HEK293 (cell line): ENCODE measurements at regions not wholly inside any gene's neighbourhood (a gene's known extent, or its start where the extent isn't known, plus 50 kb on each side); places are given as distances from the start of the nearest gene placed in this dataset.

Experiments used
- CTCF ChIA-PET: fragments of 350-600 bp; formaldehyde crosslinking; extraction: SDS; loops from one replicate; lab custom pipeline; 2021; ENCODE audit warnings: antibody characterized with exemption; lab: Yijun Ruan, JAX
- POLR2A ChIA-PET: fragments of 300-600 bp; formaldehyde crosslinking; extraction: SDS; loops from one replicate; lab custom pipeline; 2020; ENCODE audit warnings: antibody characterized with exemption, inconsistent platforms; lab: Yijun Ruan, JAX
- H3K27ac ChIP-seq: fragments of 200-500 bp; sonication (Bioruptor generic); 2 replicates; pipeline ENCODE4 v1.5.1; 2014; ENCODE audit warnings: low read depth, low read length, control low read depth, inconsistent platforms; ENCODE audit errors: extremely low read depth
- H3K36me3 ChIP-seq, 2 experiments: fragments of 200-500 bp in 1 of 2; sonication (Bioruptor generic) in 1 of 2; 1 replicate in 1 of 2; 2 replicates in 1 of 2; pipeline ENCODE4 v1.5.1; 2014 to 2017; ENCODE audit warnings: inconsistent platforms in 2 of 2, low read length in 2 of 2; ENCODE audit not compliant: control insufficient read depth in 2 of 2, insufficient read depth in 1 of 2
- H3K4me1 ChIP-seq: fragments of 200-500 bp; sonication (Bioruptor generic); 2 replicates; pipeline ENCODE4 v1.5.1; 2014; ENCODE audit warnings: mild to moderate bottlenecking, low read length, inconsistent platforms; ENCODE audit not compliant: control insufficient read depth, insufficient read depth
- H3K4me3 ChIP-seq: 2 replicates; pipeline ENCODE4 v1.5.1; 2011; ENCODE audit warnings: low read depth, mild to moderate bottlenecking, control low read depth, low read length, moderate library complexity
- H3K9me3 ChIP-seq: fragments of 200-500 bp; sonication (Bioruptor generic); 2 replicates; pipeline ENCODE4 v1.5.1; 2014; ENCODE audit warnings: low read depth, low read length, inconsistent platforms; ENCODE audit not compliant: control insufficient read depth, insufficient read depth
- FEZF1 ChIP-seq: fragments of 450-650 bp; formaldehyde crosslinking; IDR thresholded peaks from 2 replicates; pipeline ENCODE4 v1.5.1; 2016; ENCODE audit warnings: missing biosample characterization, missing genetic modification characterization
- INSM2 ChIP-seq: fragments of 450-650 bp; formaldehyde crosslinking; IDR thresholded peaks from 2 replicates; pipeline ENCODE4 v1.5.1; 2016; ENCODE audit warnings: missing biosample characterization, missing genetic modification characterization
- KLF16 ChIP-seq: fragments of 450-650 bp; formaldehyde crosslinking; IDR thresholded peaks from 2 replicates; pipeline ENCODE4 v1.5.1; 2017; ENCODE audit warnings: missing biosample characterization, missing genetic modification characterization
- PRDM1 ChIP-seq: fragments of 450-650 bp; formaldehyde crosslinking; IDR thresholded peaks from 2 replicates; pipeline ENCODE4; 2016; ENCODE audit warnings: missing biosample characterization, missing genetic modification characterization
- SP2 ChIP-seq: fragments of 450-650 bp; formaldehyde crosslinking; IDR thresholded peaks from 2 replicates; pipeline ENCODE4 v1.5.1; 2016; ENCODE audit warnings: missing biosample characterization, missing genetic modification characterization
- TRIM28 ChIP-seq: IDR thresholded peaks from 2 replicates; pipeline ENCODE4 v1.6.1; 2011; ENCODE audit warnings: low read length, control low read depth, borderline replicate concordance
- WT1 ChIP-seq: fragments of 450-650 bp; formaldehyde crosslinking; IDR thresholded peaks from 2 replicates; pipeline ENCODE4 v1.5.1; 2016; ENCODE audit warnings: missing biosample characterization, missing genetic modification characterization
- ZBTB21 ChIP-seq: fragments of 450-650 bp; formaldehyde crosslinking; IDR thresholded peaks from 2 replicates; pipeline ENCODE4 v1.5.1; 2017; ENCODE audit warnings: missing biosample characterization, missing genetic modification characterization
- ZFP41 ChIP-seq: fragments of 450-650 bp; formaldehyde crosslinking; IDR thresholded peaks from 2 replicates; pipeline ENCODE4 v1.5.1; 2016; ENCODE audit warnings: missing biosample characterization, missing genetic modification characterization, borderline replicate concordance
- ZNF112 ChIP-seq: fragments of 450-650 bp; formaldehyde crosslinking; IDR thresholded peaks from 2 replicates; pipeline ENCODE4 v1.5.0; 2017; ENCODE audit warnings: missing biosample characterization, missing genetic modification characterization
- ZNF121 ChIP-seq: fragments of 450-650 bp; formaldehyde crosslinking; IDR thresholded peaks from 2 replicates; pipeline ENCODE4 v1.5.1; 2016; ENCODE audit warnings: missing biosample characterization, missing genetic modification characterization
- ZNF138 ChIP-seq: fragments of 450-650 bp; formaldehyde crosslinking; IDR thresholded peaks from 2 replicates; pipeline ENCODE4 v1.5.1; 2016; ENCODE audit warnings: missing biosample characterization, missing genetic modification characterization, borderline replicate concordance
- ZNF19 ChIP-seq: fragments of 450-650 bp; formaldehyde crosslinking; IDR thresholded peaks from 2 replicates; pipeline ENCODE4; 2016; ENCODE audit warnings: missing biosample characterization, missing genetic modification characterization, low read depth
- ZNF214 ChIP-seq: fragments of 450-650 bp; formaldehyde crosslinking; IDR thresholded peaks from 2 replicates; pipeline ENCODE4 v1.5.1; 2017; ENCODE audit warnings: missing biosample characterization, mild to moderate bottlenecking, missing genetic modification characterization, borderline replicate concordance
- ZNF221 ChIP-seq: fragments of 450-650 bp; formaldehyde crosslinking; IDR thresholded peaks from 2 replicates; pipeline ENCODE4 v1.5.1; 2017; ENCODE audit warnings: missing biosample characterization, missing genetic modification characterization, borderline replicate concordance
- ZNF266 ChIP-seq: fragments of 450-650 bp; formaldehyde crosslinking; IDR thresholded peaks from 2 replicates; pipeline ENCODE4 v1.5.1; 2016; ENCODE audit warnings: missing biosample characterization, missing genetic modification characterization, low read depth
- ZNF341 ChIP-seq: fragments of 450-650 bp; formaldehyde crosslinking; IDR thresholded peaks from 2 replicates; pipeline ENCODE4; 2016; ENCODE audit warnings: low read depth, missing biosample characterization, missing genetic modification characterization
- ZNF398 ChIP-seq: fragments of 450-650 bp; formaldehyde crosslinking; IDR thresholded peaks from 2 replicates; pipeline ENCODE4 v1.5.1; 2017; ENCODE audit warnings: missing biosample characterization, missing genetic modification characterization
- ZNF529 ChIP-seq: fragments of 450-650 bp; formaldehyde crosslinking; IDR thresholded peaks from 2 replicates; pipeline ENCODE4 v1.5.1; 2017; ENCODE audit warnings: missing genetic modification characterization, missing biosample characterization; ENCODE audit not compliant: insufficient replicate concordance
- ZNF555 ChIP-seq: fragments of 450-650 bp; formaldehyde crosslinking; conservative IDR thresholded peaks from 2 replicates; pipeline ENCODE4 v1.5.1; 2017; ENCODE audit warnings: missing biosample characterization, mild to moderate bottlenecking, missing genetic modification characterization, inconsistent platforms
- ZNF600 ChIP-seq: fragments of 450-650 bp; formaldehyde crosslinking; IDR thresholded peaks from 2 replicates; pipeline ENCODE4 v1.5.1; 2016; ENCODE audit warnings: missing biosample characterization, missing genetic modification characterization
- ZNF639 ChIP-seq: fragments of 450-650 bp; formaldehyde crosslinking; IDR thresholded peaks from 2 replicates; pipeline ENCODE4 v1.5.1; 2016; ENCODE audit warnings: missing biosample characterization, missing genetic modification characterization
- ZNF658 ChIP-seq: fragments of 450-650 bp; formaldehyde crosslinking; IDR thresholded peaks from 2 replicates; pipeline ENCODE4; 2016; ENCODE audit warnings: missing biosample characterization, missing genetic modification characterization
- ZNF664 ChIP-seq: fragments of 450-650 bp; formaldehyde crosslinking; IDR thresholded peaks from 2 replicates; pipeline ENCODE4 v1.5.1; 2016; ENCODE audit warnings: missing biosample characterization, missing genetic modification characterization
- ZNF785 ChIP-seq: fragments of 450-650 bp; formaldehyde crosslinking; IDR thresholded peaks from 2 replicates; pipeline ENCODE4 v1.5.1; 2016; ENCODE audit warnings: missing biosample characterization, missing genetic modification characterization
- ZNF792 ChIP-seq: fragments of 450-650 bp; formaldehyde crosslinking; IDR thresholded peaks from 2 replicates; pipeline ENCODE4 v1.5.1; 2016; ENCODE audit warnings: missing biosample characterization, missing genetic modification characterization
- ZNF837 ChIP-seq: fragments of 450-650 bp; formaldehyde crosslinking; IDR thresholded peaks from 2 replicates; pipeline ENCODE4 v1.5.1; 2016; ENCODE audit warnings: missing biosample characterization, missing genetic modification characterization
- ZSCAN4 ChIP-seq: fragments of 450-650 bp; formaldehyde crosslinking; IDR thresholded peaks from 2 replicates; pipeline ENCODE4 v1.5.1; 2017; ENCODE audit warnings: missing biosample characterization, missing genetic modification characterization
- TF ChIP-seq, protein P1 (sequence below): fragments of 450-650 bp; IDR thresholded peaks from 2 replicates; pipeline ENCODE4 v1.5.1; 2018; ENCODE audit warnings: missing biosample characterization, missing genetic modification characterization
- TF ChIP-seq, protein P2 (sequence below): fragments of 450-650 bp; formaldehyde crosslinking; IDR thresholded peaks from 2 replicates; pipeline ENCODE4; 2016; ENCODE audit warnings: missing biosample characterization, missing genetic modification characterization

GRCh38 chr6:164135511-164136132 is 721.1 kb downstream of the QKI start:
- Histone ChIP-seq H3K27ac (no peak overlapping the region), H3K4me1 (no peaks in the 10 kb centered on the region), H3K36me3 (no peaks in the 10 kb centered on the region), H3K4me3 (no peak overlapping the region), H3K9me3 (no peaks in the 10 kb centered on the region; the same call in 1 of the 2 replicates)
- ChIA-PET CTCF (no interaction called here), POLR2A (no interaction called here)
- TF ChIP-seq ZNF138 (tag by site-specific recombination), result no peak
- no peak for TF ChIP-seq WT1
- no peak for TF ChIP-seq ZNF341 (tag by site-specific recombination)
- no peak for TF ChIP-seq ZSCAN4 (tag by site-specific recombination)
- no peak for TF ChIP-seq ZNF266 (tag by site-specific recombination)
- TF ChIP-seq, protein P1, sequence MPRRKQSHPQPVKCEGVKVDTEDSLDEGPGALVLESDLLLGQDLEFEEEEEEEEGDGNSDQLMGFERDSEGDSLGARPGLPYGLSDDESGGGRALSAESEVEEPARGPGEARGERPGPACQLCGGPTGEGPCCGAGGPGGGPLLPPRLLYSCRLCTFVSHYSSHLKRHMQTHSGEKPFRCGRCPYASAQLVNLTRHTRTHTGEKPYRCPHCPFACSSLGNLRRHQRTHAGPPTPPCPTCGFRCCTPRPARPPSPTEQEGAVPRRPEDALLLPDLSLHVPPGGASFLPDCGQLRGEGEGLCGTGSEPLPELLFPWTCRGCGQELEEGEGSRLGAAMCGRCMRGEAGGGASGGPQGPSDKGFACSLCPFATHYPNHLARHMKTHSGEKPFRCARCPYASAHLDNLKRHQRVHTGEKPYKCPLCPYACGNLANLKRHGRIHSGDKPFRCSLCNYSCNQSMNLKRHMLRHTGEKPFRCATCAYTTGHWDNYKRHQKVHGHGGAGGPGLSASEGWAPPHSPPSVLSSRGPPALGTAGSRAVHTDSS (tag by site-specific recombination), result no peak
- no peak for TF ChIP-seq TRIM28
- no peak for TF ChIP-seq ZFP41 (tag by site-specific recombination)
- no peak for TF ChIP-seq ZNF398 (tag by site-specific recombination)
- TF ChIP-seq ZNF529, result no peak
- TF ChIP-seq, protein P2, sequence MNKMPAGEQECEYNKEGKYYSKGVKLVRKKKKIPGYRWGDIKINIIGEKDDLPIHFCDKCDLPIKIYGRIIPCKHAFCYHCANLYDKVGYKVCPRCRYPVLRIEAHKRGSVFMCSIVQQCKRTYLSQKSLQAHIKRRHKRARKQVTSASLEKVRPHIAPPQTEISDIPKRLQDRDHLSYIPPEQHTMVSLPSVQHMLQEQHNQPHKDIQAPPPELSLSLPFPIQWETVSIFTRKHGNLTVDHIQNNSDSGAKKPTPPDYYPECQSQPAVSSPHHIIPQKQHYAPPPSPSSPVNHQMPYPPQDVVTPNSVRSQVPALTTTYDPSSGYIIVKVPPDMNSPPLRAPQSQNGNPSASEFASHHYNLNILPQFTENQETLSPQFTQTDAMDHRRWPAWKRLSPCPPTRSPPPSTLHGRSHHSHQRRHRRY, result no peak
- TF ChIP-seq KLF16 (tag by site-specific recombination), result no peak
- TF ChIP-seq SP2 (tag by site-specific recombination), result no peak
- no peak for TF ChIP-seq ZNF639 (tag by site-specific recombination)
- no peak for TF ChIP-seq ZNF658
- TF ChIP-seq ZNF837, result no peak
- no peak for TF ChIP-seq PRDM1 (tag by site-specific recombination)
- no peak for TF ChIP-seq ZNF19 (tag by site-specific recombination)
- no peak for TF ChIP-seq FEZF1 (tag by site-specific recombination)

DNA sequence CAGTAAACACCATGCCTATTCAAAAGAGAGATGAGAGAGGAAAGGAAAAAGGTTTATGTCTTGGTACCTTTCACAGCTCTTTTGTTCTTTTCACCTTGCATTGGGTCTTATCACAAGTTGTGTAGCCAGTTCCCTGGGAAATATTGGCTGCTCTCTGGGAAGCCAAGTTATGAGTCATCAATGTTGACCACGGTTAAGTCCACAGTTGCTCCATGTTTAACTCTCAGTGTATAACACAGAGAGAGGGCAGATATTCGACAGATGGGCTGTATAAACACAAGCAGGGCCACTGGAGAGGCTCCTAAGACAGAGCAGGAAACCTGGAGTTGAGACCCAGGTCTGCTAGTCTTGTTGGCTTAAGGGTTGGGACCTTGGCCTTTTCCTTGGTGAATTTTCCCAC is 718.6 kb downstream of the QKI start:
- no peaks in the 10 kb centered on the region for H3K4me1 ChIP-seq
- H3K4me3 ChIP-seq, result no peak overlapping the region
- no peaks in the 10 kb centered on the region for H3K36me3 ChIP-seq
- H3K27ac ChIP-seq, result no peak overlapping the region
- no peaks in the 10 kb centered on the region; the same call in 1 of the 2 replicates for H3K9me3 ChIP-seq
- POLR2A ChIA-PET, result no interaction called here
- CTCF ChIA-PET, result no interaction called here
- no peak for TF ChIP-seq ZNF664
- no peak for TF ChIP-seq ZNF214 (tag by site-specific recombination)
- no peak for TF ChIP-seq ZNF121 (tag by site-specific recombination)
- no peak for TF ChIP-seq ZNF112 (tag by site-specific recombination)
- TF ChIP-seq ZNF555 (tag by site-specific recombination), result no peak
- TF ChIP-seq ZNF600, result no peak
- no peak for TF ChIP-seq ZBTB21 (tag by site-specific recombination)
- no peak for TF ChIP-seq ZNF785 (tag by site-specific recombination)
- no peak for TF ChIP-seq INSM2
- TF ChIP-seq ZNF221 (tag by site-specific recombination), result no peak
- TF ChIP-seq ZNF792, result no peak
